OCI-LY3 (cell line): ENCODE measurements at regions not wholly inside any gene's neighbourhood (a gene's known extent, or its start where the extent isn't known, plus 50 kb on each side); places are given as distances from the start of the nearest gene placed in this dataset.

Experiments used
- CTCF ChIP-seq: fragments of 200-600, 300-600 bp; sonication (generic); IDR thresholded peaks from 2 replicates; pipeline ENCODE4 v1.5.1; 2014; ENCODE audit warnings: antibody characterized with exemption, low read length, low read depth
- EZH2phosphoT487 ChIP-seq: fragments of 200-600 bp; shearing (Covaris generic); IDR thresholded peaks from 2 replicates; pipeline ENCODE4 v1.6.1; 2018; ENCODE audit warnings: antibody characterized with exemption, mixed run types, low read depth

- TF ChIP-seq CTCF (no peak), EZH2phosphoT487 (no peak)
Observed at GRCh38 chr5:124397317-124397716, 349.1 kb downstream of the ZNF608 start.
